Peyer's patch (tissue), 4 donors: ENCODE measurements at regions not wholly inside any gene's neighbourhood (a gene's known extent, or its start where the extent isn't known, plus 50 kb on each side); places are given as distances from the start of the nearest gene placed in this dataset.

Experiments
- DNase-seq, 3 donors: peaks; one replicate each; pipeline ENCODE4 v3.0.0-alpha.2; 2017 to 2019
- H3K27ac ChIP-seq, 4 donors: fragments of 200-600 bp; sonication (generic); one replicate each; pipeline ENCODE4 v1.5.1; 2016 to 2019
- H3K27me3 ChIP-seq, 2 donors: fragments of 200-600 bp; sonication (generic); one replicate each; pipeline ENCODE4 v1.5.1; 2019
- H3K36me3 ChIP-seq, 3 donors: fragments of 200-600 bp; sonication (generic); one replicate each; pipeline ENCODE4 v1.5.1; 2016 to 2019
- H3K4me1 ChIP-seq, 4 donors: fragments of 200-600 bp; sonication (generic); one replicate each; pipeline ENCODE4 v1.5.1; 2016 to 2019
- H3K4me3 ChIP-seq, 4 donors: fragments of 200-600 bp; sonication (generic); 1 replicate in 3 of 4; 2 replicates in 1 of 4; pipeline ENCODE4 v1.5.1; 2016 to 2019; ENCODE audit warnings: mild to moderate bottlenecking in 1 of 4
- H3K9me3 ChIP-seq, 4 donors: fragments of 200-600 bp; sonication (generic); one replicate each; pipeline ENCODE4 v1.5.1; 2016 to 2019; ENCODE audit warnings: mild to moderate bottlenecking in 1 of 4
- POLR2A ChIP-seq, 2 donors: fragments of 450-650 bp; IDR thresholded peaks; one replicate each; pipeline ENCODE4 v1.5.1; 2017; ENCODE audit warnings: antibody characterized with exemption in 2 of 2, mild to moderate bottlenecking in 2 of 2, moderate library complexity in 2 of 2
- TF ChIP-seq, protein P1 (sequence below), 6 experiments: fragments of 450-650 bp in 4 of 6; fragments of 200-600 bp in 2 of 6; sonication (generic) in 1 of 6; IDR thresholded peaks; one replicate each; pipeline ENCODE4 v1.5.1; 2017 to 2019; ENCODE audit warnings: antibody characterized with exemption in 6 of 6, mild to moderate bottlenecking in 3 of 6, moderate library complexity in 1 of 6

DNA sequence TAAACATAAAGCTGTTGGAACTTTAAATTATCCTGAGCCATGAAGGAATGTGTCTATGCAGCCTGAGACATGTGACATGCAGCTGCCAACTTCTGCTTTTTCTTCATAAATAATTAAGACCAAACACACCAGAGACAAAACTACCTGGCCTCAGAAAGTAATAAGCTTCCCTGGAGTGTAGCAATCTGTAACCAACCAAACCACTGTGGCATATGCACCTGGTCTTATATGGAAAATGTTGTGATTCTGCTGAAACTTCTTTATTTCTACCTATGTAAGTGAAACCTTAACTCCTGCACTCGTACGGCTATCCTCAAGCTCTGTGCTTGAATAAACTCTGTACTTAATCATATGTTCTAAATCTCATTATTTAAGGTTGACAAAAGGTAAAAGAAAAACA lies 515.0 kb downstream of the TMEM182 start:
- Histone ChIP-seq H3K27me3 (no peaks in the 10 kb centered on the region), H3K9me3 (no peaks in the 10 kb centered on the region), H3K4me3 (no peak overlapping the region), H3K27ac (no peak overlapping the region), H3K4me1 (no peaks in the 10 kb centered on the region), H3K36me3 (no peaks in the 10 kb centered on the region)
- DNase-seq = no peak
- TF ChIP-seq, protein P1, sequence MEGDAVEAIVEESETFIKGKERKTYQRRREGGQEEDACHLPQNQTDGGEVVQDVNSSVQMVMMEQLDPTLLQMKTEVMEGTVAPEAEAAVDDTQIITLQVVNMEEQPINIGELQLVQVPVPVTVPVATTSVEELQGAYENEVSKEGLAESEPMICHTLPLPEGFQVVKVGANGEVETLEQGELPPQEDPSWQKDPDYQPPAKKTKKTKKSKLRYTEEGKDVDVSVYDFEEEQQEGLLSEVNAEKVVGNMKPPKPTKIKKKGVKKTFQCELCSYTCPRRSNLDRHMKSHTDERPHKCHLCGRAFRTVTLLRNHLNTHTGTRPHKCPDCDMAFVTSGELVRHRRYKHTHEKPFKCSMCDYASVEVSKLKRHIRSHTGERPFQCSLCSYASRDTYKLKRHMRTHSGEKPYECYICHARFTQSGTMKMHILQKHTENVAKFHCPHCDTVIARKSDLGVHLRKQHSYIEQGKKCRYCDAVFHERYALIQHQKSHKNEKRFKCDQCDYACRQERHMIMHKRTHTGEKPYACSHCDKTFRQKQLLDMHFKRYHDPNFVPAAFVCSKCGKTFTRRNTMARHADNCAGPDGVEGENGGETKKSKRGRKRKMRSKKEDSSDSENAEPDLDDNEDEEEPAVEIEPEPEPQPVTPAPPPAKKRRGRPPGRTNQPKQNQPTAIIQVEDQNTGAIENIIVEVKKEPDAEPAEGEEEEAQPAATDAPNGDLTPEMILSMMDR (IDR thresholded peaks at IDR 0.05) = no peak
- TF ChIP-seq POLR2A (IDR thresholded peaks at IDR 0.05) = no peak

GRCh38 chr2:103284750-103285149 lies 522.9 kb downstream of the TMEM182 start:
- no peaks in the 10 kb centered on the region for H3K9me3 ChIP-seq
- H3K27ac ChIP-seq = no peak overlapping the region
- H3K36me3 ChIP-seq = no peaks in the 10 kb centered on the region
- no peak overlapping the region for H3K4me3 ChIP-seq
- no peaks in the 10 kb centered on the region for H3K27me3 ChIP-seq
- DNase-seq = no peak
- no peaks in the 10 kb centered on the region for H3K4me1 ChIP-seq
- no peak for TF ChIP-seq POLR2A (IDR thresholded peaks at IDR 0.05)
- TF ChIP-seq, protein P1 (IDR thresholded peaks at IDR 0.05) = no peak

GRCh38 chr2:103285354-103285753 lies 523.5 kb downstream of the TMEM182 start:
- no peak overlapping the region for H3K4me3 ChIP-seq
- no peak for DNase-seq
- no peaks in the 10 kb centered on the region for H3K36me3 ChIP-seq
- no peaks in the 10 kb centered on the region for H3K27me3 ChIP-seq
- H3K9me3 ChIP-seq = no peaks in the 10 kb centered on the region
- no peaks in the 10 kb centered on the region for H3K4me1 ChIP-seq
- no peak for TF ChIP-seq POLR2A (IDR thresholded peaks at IDR 0.05)
- TF ChIP-seq, protein P1 (IDR thresholded peaks at IDR 0.05) = no peak
- H3K27ac ChIP-seq = no peak overlapping the region

GRCh38 chr2:103287746-103288145 lies 525.9 kb downstream of the TMEM182 start:
- no peaks in the 10 kb centered on the region for H3K9me3 ChIP-seq
- no peak for TF ChIP-seq POLR2A (IDR thresholded peaks at IDR 0.05)
- TF ChIP-seq, protein P1 (IDR thresholded peaks at IDR 0.05) = no peak
- no peak overlapping the region for H3K27ac ChIP-seq
- no peak overlapping the region for H3K4me3 ChIP-seq
- no peaks in the 10 kb centered on the region for H3K27me3 ChIP-seq
- no peaks in the 10 kb centered on the region for H3K4me1 ChIP-seq
- no peak for DNase-seq
- no peaks in the 10 kb centered on the region for H3K36me3 ChIP-seq

DNA sequence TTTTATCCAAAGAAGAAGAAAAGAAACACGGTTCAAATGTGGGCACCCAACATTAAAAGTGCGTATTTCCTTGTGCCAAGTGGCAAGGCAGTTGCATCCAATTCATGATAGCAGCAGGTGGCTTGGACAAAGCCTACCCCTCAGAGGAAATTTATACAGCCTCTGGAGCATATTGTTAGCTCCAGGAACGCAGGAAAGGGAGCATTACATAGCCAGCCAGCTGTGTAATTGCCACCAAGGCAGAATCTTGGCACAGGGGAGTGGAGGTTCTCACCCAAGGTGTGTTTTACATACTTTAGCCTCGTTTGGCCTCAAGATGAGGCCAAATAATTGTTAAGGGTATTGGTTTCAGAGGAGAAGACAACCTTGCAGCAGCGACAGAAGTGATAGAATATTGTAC lies 526.9 kb downstream of the TMEM182 start:
- H3K9me3 ChIP-seq = no peaks in the 10 kb centered on the region
- H3K27ac ChIP-seq = no peak overlapping the region
- H3K36me3 ChIP-seq = no peaks in the 10 kb centered on the region
- no peaks in the 10 kb centered on the region for H3K27me3 ChIP-seq
- H3K4me3 ChIP-seq = no peak overlapping the region
- no peak for DNase-seq
- H3K4me1 ChIP-seq = no peaks in the 10 kb centered on the region
- TF ChIP-seq POLR2A (IDR thresholded peaks at IDR 0.05) = no peak
- TF ChIP-seq, protein P1 (IDR thresholded peaks at IDR 0.05) = no peak

GRCh38 chr2:103289105-103289725 lies 527.4 kb downstream of the TMEM182 start:
- H3K4me3 ChIP-seq = no peak overlapping the region
- H3K9me3 ChIP-seq = no peaks in the 10 kb centered on the region
- no peak for DNase-seq
- H3K36me3 ChIP-seq = no peaks in the 10 kb centered on the region
- no peaks in the 10 kb centered on the region for H3K27me3 ChIP-seq
- TF ChIP-seq, protein P1 (IDR thresholded peaks at IDR 0.05) = no peak
- no peak for TF ChIP-seq POLR2A (IDR thresholded peaks at IDR 0.05)
- no peaks in the 10 kb centered on the region for H3K4me1 ChIP-seq
- no peak overlapping the region for H3K27ac ChIP-seq
